ENCODE measurements at regions not wholly inside any gene's neighbourhood (a gene's known extent, or its start where the extent isn't known, plus 50 kb on each side); places are given as distances from the start of the nearest gene placed in this dataset.
"Not testable (repeated sequence)": the region's sequence is repeated elsewhere in the genome, so short reads cannot be mapped to it uniquely, and the experiment has no call there.

GRCh38 chr11:96530473-96530872 is 140.7 kb downstream of the JRKL start:
- H3K36me3 ChIP-seq, result no peaks in the 10 kb centered on the region
- no peak overlapping the region for H3K27ac ChIP-seq
- H3K27me3 ChIP-seq, result no peaks in the 10 kb centered on the region
- peaks cover 0 to 3% (median 0%) of the 10 kb centered on the region in 4 donors for H3K9me3 ChIP-seq
- intact Hi-C loops (cut with DNase I), result no loop called here
- DNase-seq, result no peak
- TF ChIP-seq POLR2A (IDR thresholded peaks at IDR 0.05) (no peak), POLR2AphosphoS5 (IDR thresholded peaks at IDR 0.05) (no peak), EP300 (IDR thresholded peaks at IDR 0.05) (no peak), CTCF (IDR thresholded peaks at IDR 0.05) (no peak)
- WGBS, 2 donors, result 13 to 42% methylated on average over 1 of the region's 1 CpG
- H3K4me3 ChIP-seq, result no peak overlapping the region
- no peaks in the 10 kb centered on the region for H3K4me1 ChIP-seq

GRCh38 chr11:96538104-96538503 is 148.3 kb downstream of the JRKL start:
- no peak for TF ChIP-seq POLR2A (IDR thresholded peaks at IDR 0.05)
- TF ChIP-seq POLR2AphosphoS5 (IDR thresholded peaks at IDR 0.05), result no peak
- TF ChIP-seq EP300 (IDR thresholded peaks at IDR 0.05), result no peak
- TF ChIP-seq CTCF (IDR thresholded peaks at IDR 0.05), result no peak
- no peaks in the 10 kb centered on the region for H3K4me1 ChIP-seq
- H3K9me3 ChIP-seq, result peaks cover 0 to 1% (median 0%) of the 10 kb centered on the region in 4 donors
- H3K27me3 ChIP-seq, result no peaks in the 10 kb centered on the region
- H3K27ac ChIP-seq, result no peak overlapping the region
- intact Hi-C loops (cut with DNase I), result no loop called here
- no peaks in the 10 kb centered on the region for H3K36me3 ChIP-seq
- H3K4me3 ChIP-seq, result no peak overlapping the region
- WGBS, 2 donors, result 69 to 73% methylated on average over 4 of the region's 4 CpGs
- no peak for DNase-seq

GRCh38 chr11:96538622-96539021 is 148.8 kb downstream of the JRKL start:
- Histone ChIP-seq H3K4me1 (no peaks in the 10 kb centered on the region), H3K4me3 (no peak overlapping the region), H3K27ac (no peak overlapping the region), H3K9me3 (peaks cover 0 to 3% (median 0%) of the 10 kb centered on the region in 4 donors), H3K36me3 (no peaks in the 10 kb centered on the region), H3K27me3 (no peaks in the 10 kb centered on the region)
- no peak for DNase-seq
- TF ChIP-seq POLR2A (IDR thresholded peaks at IDR 0.05) (no peak), CTCF (IDR thresholded peaks at IDR 0.05) (no peak), POLR2AphosphoS5 (IDR thresholded peaks at IDR 0.05) (no peak), EP300 (IDR thresholded peaks at IDR 0.05) (no peak)
- intact Hi-C loops (cut with DNase I), result no loop called here

- WGBS, 2 donors, result 93 to 98% methylated on average over 1 of the region's 1 CpG
- H3K4me1 ChIP-seq, result no peaks in the 10 kb centered on the region
- intact Hi-C loops (cut with DNase I), result no loop called here
- peaks cover 0 to 3% (median 0%) of the 10 kb centered on the region in 4 donors for H3K9me3 ChIP-seq
- DNase-seq, result no peak
- no peak for TF ChIP-seq POLR2A (IDR thresholded peaks at IDR 0.05)
- no peak for TF ChIP-seq POLR2AphosphoS5 (IDR thresholded peaks at IDR 0.05)
- no peak for TF ChIP-seq CTCF (IDR thresholded peaks at IDR 0.05)
- TF ChIP-seq EP300 (IDR thresholded peaks at IDR 0.05), result no peak
- H3K27me3 ChIP-seq, result no peaks in the 10 kb centered on the region
- no peak overlapping the region for H3K4me3 ChIP-seq
- H3K27ac ChIP-seq, result no peak overlapping the region
- H3K36me3 ChIP-seq, result no peaks in the 10 kb centered on the region
Measured at GRCh38 chr11:96540875-96541274, 151.1 kb downstream of the JRKL start.

GRCh38 chr11:96543177-96543576 is 153.4 kb downstream of the JRKL start:
- WGBS, 2 donors, result 78 to 83% methylated on average over 3 of the region's 3 CpGs

GRCh38 chr11:96545192-96545591 is 155.4 kb downstream of the JRKL start:
- H3K27me3 ChIP-seq; H3K27ac ChIP-seq; H3K4me1 ChIP-seq; DNase-seq; intact Hi-C loops (cut with DNase I); H3K9me3 ChIP-seq; H3K36me3 ChIP-seq; H3K4me3 ChIP-seq: not testable (repeated sequence)
- WGBS, 2 donors, result 65 to 70% methylated on average over 8 of the region's 8 CpGs

More at GRCh38 chr11:96543177-96543576, 153.4 kb downstream of the JRKL start:
- H3K4me3 ChIP-seq, result no peak overlapping the region
- H3K27ac ChIP-seq, result no peak overlapping the region
- intact Hi-C loops (cut with DNase I), result no loop called here
- H3K27me3 ChIP-seq, result no peaks in the 10 kb centered on the region
- no peak for DNase-seq
- no peaks in the 10 kb centered on the region for H3K4me1 ChIP-seq
- no peaks in the 10 kb centered on the region for H3K36me3 ChIP-seq
- no peak for TF ChIP-seq POLR2AphosphoS5 (IDR thresholded peaks at IDR 0.05)
- no peak for TF ChIP-seq POLR2A (IDR thresholded peaks at IDR 0.05)
- TF ChIP-seq CTCF (IDR thresholded peaks at IDR 0.05), result no peak
- peaks cover 0 to 3% (median 0%) of the 10 kb centered on the region in 4 donors for H3K9me3 ChIP-seq

Data from sigmoid colon (tissue), 6 donors.